ENCODE measurements at regions not wholly inside any gene's neighbourhood (a gene's known extent, or its start where the extent isn't known, plus 50 kb on each side); places are given as distances from the start of the nearest gene placed in this dataset.

DNA sequence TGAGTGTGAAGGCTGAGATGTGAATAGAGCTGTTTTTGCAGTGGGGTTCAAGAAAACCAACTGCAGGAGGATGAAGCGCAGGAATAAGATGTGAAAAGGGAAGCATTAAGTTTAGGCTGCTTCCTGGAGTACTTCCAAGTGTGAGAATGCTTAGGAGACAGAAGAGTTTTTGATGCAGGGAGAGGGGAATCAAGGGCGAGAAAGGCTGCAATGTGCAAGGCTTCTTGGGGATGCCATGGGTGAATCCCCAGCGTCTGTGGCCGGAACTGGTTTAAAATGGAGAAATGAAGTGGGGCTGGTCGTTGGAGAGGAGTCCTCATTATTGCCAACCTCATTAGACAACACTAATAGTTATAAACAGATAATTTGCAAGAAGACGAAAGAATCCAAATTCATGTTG, 764.9 kb downstream of the LIG4 start:
- peaks cover 5% of the 10 kb centered on the region for H3K36me3 Mint-ChIP-seq (ENCODE audit: low read depth, unreplicated experiment)
- H3K4me3 Mint-ChIP-seq (ENCODE audit: unreplicated experiment) = peak overlapping the region; percentile 3
- H3K36me3 ChIP-seq (ENCODE audit: insufficient read depth, low read length) = no peaks in the 10 kb centered on the region
- H3K9ac ChIP-seq (ENCODE audit: low read length) = peak overlapping the region; percentile 47
- no peaks in the 10 kb centered on the region for H3K79me2 ChIP-seq (ENCODE audit: insufficient read depth, low read length)
- H3K4me3 ChIP-seq (ENCODE audit: insufficient read depth, low read depth, low read length) = no peak overlapping the region
- peaks cover 7% of the 10 kb centered on the region for H3K9me3 Mint-ChIP-seq (ENCODE audit: unreplicated experiment)
- peak overlapping the region; percentile 90 for H3K27ac Mint-ChIP-seq (ENCODE audit: unreplicated experiment)
- peak overlapping the region; percentile 66 for H3K4me2 ChIP-seq (ENCODE audit: low read length)
- H3K4me1 ChIP-seq (ENCODE audit: insufficient read depth, low read length) = peaks cover 20% of the 10 kb centered on the region
- peak overlapping the region; percentile 82 for H3K27ac ChIP-seq (ENCODE audit: low read depth, low read length)
- DNase-seq (ENCODE audit: low read depth) (no peak), FAIRE-seq (no peak)
- H3K9me3 ChIP-seq (ENCODE audit: insufficient read depth, low read depth, low read length) = peaks cover 6% of the 10 kb centered on the region
- no peaks in the 10 kb centered on the region for H3K27me3 ChIP-seq (ENCODE audit: insufficient read depth, low read length)
- no peak for TF ChIP-seq EZH2 (IDR thresholded peaks at IDR 0.05; ENCODE audit: insufficient read depth, low read length)
- TF ChIP-seq, protein P1, sequence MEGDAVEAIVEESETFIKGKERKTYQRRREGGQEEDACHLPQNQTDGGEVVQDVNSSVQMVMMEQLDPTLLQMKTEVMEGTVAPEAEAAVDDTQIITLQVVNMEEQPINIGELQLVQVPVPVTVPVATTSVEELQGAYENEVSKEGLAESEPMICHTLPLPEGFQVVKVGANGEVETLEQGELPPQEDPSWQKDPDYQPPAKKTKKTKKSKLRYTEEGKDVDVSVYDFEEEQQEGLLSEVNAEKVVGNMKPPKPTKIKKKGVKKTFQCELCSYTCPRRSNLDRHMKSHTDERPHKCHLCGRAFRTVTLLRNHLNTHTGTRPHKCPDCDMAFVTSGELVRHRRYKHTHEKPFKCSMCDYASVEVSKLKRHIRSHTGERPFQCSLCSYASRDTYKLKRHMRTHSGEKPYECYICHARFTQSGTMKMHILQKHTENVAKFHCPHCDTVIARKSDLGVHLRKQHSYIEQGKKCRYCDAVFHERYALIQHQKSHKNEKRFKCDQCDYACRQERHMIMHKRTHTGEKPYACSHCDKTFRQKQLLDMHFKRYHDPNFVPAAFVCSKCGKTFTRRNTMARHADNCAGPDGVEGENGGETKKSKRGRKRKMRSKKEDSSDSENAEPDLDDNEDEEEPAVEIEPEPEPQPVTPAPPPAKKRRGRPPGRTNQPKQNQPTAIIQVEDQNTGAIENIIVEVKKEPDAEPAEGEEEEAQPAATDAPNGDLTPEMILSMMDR (IDR thresholded peaks at IDR 0.05; ENCODE audit: insufficient read depth, low read depth, low read length) = no peak
- H4K20me1 ChIP-seq (ENCODE audit: insufficient read depth, low read length) = no peaks in the 10 kb centered on the region
- peaks cover 25% of the 10 kb centered on the region for H3K4me1 Mint-ChIP-seq (ENCODE audit: low read depth, unreplicated experiment)
- no peaks in the 10 kb centered on the region for H3K27me3 Mint-ChIP-seq (ENCODE audit: low read depth, unreplicated experiment)
- peak overlapping the region; percentile 42 for H2AFZ ChIP-seq (ENCODE audit: low read depth, low read length)

DNA sequence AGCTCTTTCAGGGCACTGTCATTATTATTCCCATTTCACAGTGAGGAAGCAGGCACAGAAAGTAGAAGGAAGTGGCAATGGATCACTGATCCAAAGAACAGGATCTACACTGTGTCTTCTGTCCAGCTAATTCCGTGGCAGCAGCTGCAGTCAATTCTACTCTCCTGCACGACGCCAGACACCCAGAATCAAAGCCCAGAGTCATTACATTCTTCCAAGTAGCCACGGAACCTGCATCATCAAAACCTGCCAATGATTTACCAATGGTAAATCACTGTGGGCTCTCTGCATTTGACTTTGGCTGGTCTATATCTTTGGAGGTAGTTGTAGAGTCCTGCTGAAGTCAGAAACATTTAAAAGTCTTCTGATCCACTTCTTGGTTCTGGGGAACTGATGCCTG, 767.7 kb downstream of the LIG4 start:
- no peaks in the 10 kb centered on the region for H3K27me3 ChIP-seq (ENCODE audit: insufficient read depth, low read length)
- no peak overlapping the region for H3K27ac Mint-ChIP-seq (ENCODE audit: unreplicated experiment)
- H3K9me3 ChIP-seq (ENCODE audit: insufficient read depth, low read depth, low read length) = no peaks in the 10 kb centered on the region
- no peak overlapping the region for H3K27ac ChIP-seq (ENCODE audit: low read depth, low read length)
- no peak overlapping the region for H3K4me3 Mint-ChIP-seq (ENCODE audit: unreplicated experiment)
- H3K27me3 Mint-ChIP-seq (ENCODE audit: low read depth, unreplicated experiment) = no peaks in the 10 kb centered on the region
- FAIRE-seq (no peak), DNase-seq (ENCODE audit: low read depth) (no peak)
- H3K4me1 Mint-ChIP-seq (ENCODE audit: low read depth, unreplicated experiment) = peaks cover 25% of the 10 kb centered on the region
- H4K20me1 ChIP-seq (ENCODE audit: insufficient read depth, low read length) = no peaks in the 10 kb centered on the region
- no peak overlapping the region for H2AFZ ChIP-seq (ENCODE audit: low read depth, low read length)
- no peak overlapping the region for H3K9ac ChIP-seq (ENCODE audit: low read length)
- H3K4me3 ChIP-seq (ENCODE audit: insufficient read depth, low read depth, low read length) = no peak overlapping the region
- peaks cover 1% of the 10 kb centered on the region for H3K9me3 Mint-ChIP-seq (ENCODE audit: unreplicated experiment)
- no peaks in the 10 kb centered on the region for H3K79me2 ChIP-seq (ENCODE audit: insufficient read depth, low read length)
- no peaks in the 10 kb centered on the region for H3K36me3 ChIP-seq (ENCODE audit: insufficient read depth, low read length)
- TF ChIP-seq, protein P1 (IDR thresholded peaks at IDR 0.05; ENCODE audit: insufficient read depth, low read depth, low read length) = no peak
- peaks cover 20% of the 10 kb centered on the region for H3K4me1 ChIP-seq (ENCODE audit: insufficient read depth, low read length)
- no peak overlapping the region for H3K4me2 ChIP-seq (ENCODE audit: low read length)
- H3K36me3 Mint-ChIP-seq (ENCODE audit: low read depth, unreplicated experiment) = no peaks in the 10 kb centered on the region

DNA sequence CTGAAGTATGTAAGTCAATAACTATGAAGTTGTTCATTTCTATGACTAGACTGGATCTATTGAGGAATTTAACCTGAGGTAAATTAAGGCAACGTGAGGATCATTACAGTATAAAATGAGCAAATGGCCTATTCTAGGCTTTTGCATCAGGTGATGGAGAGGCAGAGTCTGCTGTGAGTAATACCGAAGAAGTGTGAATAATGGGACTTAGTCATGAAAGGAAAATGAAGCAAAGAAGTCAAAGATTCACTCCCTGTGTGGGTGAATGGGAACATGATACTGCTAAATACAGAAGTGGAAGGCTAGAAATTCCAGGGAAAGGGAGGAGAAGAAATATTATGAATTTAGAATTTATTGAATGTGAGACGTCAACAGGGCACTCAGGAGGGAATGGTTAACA, 774.1 kb downstream of the LIG4 start:
- Mint-ChIP-seq H3K36me3 (ENCODE audit: low read depth, unreplicated experiment) (no peaks in the 10 kb centered on the region), H3K9me3 (ENCODE audit: unreplicated experiment) (no peaks in the 10 kb centered on the region), H3K4me3 (ENCODE audit: unreplicated experiment) (no peak overlapping the region), H3K4me1 (ENCODE audit: low read depth, unreplicated experiment) (peaks cover 9% of the 10 kb centered on the region), H3K27ac (ENCODE audit: unreplicated experiment) (peak overlapping the region; percentile 35), H3K27me3 (ENCODE audit: low read depth, unreplicated experiment) (no peaks in the 10 kb centered on the region)
- Histone ChIP-seq H2AFZ (ENCODE audit: low read depth, low read length) (no peak overlapping the region), H3K36me3 (ENCODE audit: insufficient read depth, low read length) (no peaks in the 10 kb centered on the region), H3K9ac (ENCODE audit: low read length) (no peak overlapping the region), H3K4me3 (ENCODE audit: insufficient read depth, low read depth, low read length) (no peak overlapping the region), H4K20me1 (ENCODE audit: insufficient read depth, low read length) (no peaks in the 10 kb centered on the region), H3K27me3 (ENCODE audit: insufficient read depth, low read length) (no peaks in the 10 kb centered on the region), H3K4me1 (ENCODE audit: insufficient read depth, low read length) (peaks cover 7% of the 10 kb centered on the region), H3K27ac (ENCODE audit: low read depth, low read length) (peak overlapping the region; percentile 25), H3K79me2 (ENCODE audit: insufficient read depth, low read length) (no peaks in the 10 kb centered on the region), H3K4me2 (ENCODE audit: low read length) (peak overlapping the region; percentile 48), H3K9me3 (ENCODE audit: insufficient read depth, low read depth, low read length) (no peaks in the 10 kb centered on the region)
- TF ChIP-seq, protein P1 (IDR thresholded peaks at IDR 0.05; ENCODE audit: insufficient read depth, low read depth, low read length) = no peak
- no peak for TF ChIP-seq EZH2 (IDR thresholded peaks at IDR 0.05; ENCODE audit: insufficient read depth, low read length)
- DNase-seq (ENCODE audit: low read depth) (peak; percentile 95), FAIRE-seq (no peak)

Measured in astrocyte (in vitro differentiated cells and primary cell).